Ishikawa (cell line): ENCODE measurements at regions not wholly inside any gene's neighbourhood (a gene's known extent, or its start where the extent isn't known, plus 50 kb on each side); places are given as distances from the start of the nearest gene placed in this dataset.

Experiments used
- CEBPB ChIP-seq: IDR thresholded peaks from 2 replicates; pipeline ENCODE4 v1.6.1; 2012
- CREB1 ChIP-seq: IDR thresholded peaks from 2 replicates; pipeline ENCODE4 v1.6.1; 2012; ENCODE audit warnings: low read depth
- EGR1 ChIP-seq: IDR thresholded peaks from 2 replicates; pipeline ENCODE4 v1.6.1; 2012
- EP300 ChIP-seq: IDR thresholded peaks from 2 replicates; pipeline ENCODE4 v1.6.1; 2012; ENCODE audit warnings: borderline replicate concordance
- FOXM1 ChIP-seq: IDR thresholded peaks from 2 replicates; pipeline ENCODE4 v1.6.1; 2012; ENCODE audit warnings: low read depth, borderline replicate concordance
- NFIC ChIP-seq: IDR thresholded peaks from 2 replicates; pipeline ENCODE4 v1.6.1; 2012
- RAD21 ChIP-seq: IDR thresholded peaks from 2 replicates; pipeline ENCODE4 v1.6.1; 2012; ENCODE audit warnings: low read depth
- TAF1 ChIP-seq: IDR thresholded peaks from 2 replicates; pipeline ENCODE4 v1.6.1; 2012; ENCODE audit warnings: low read depth, mild to moderate bottlenecking
- TCF12 ChIP-seq: IDR thresholded peaks from 2 replicates; pipeline ENCODE4 v1.6.1; 2012; ENCODE audit warnings: low read depth
- TEAD4 ChIP-seq: IDR thresholded peaks from 2 replicates; pipeline ENCODE4 v1.6.1; 2012
- YY1 ChIP-seq: IDR thresholded peaks from 2 replicates; pipeline ENCODE4 v1.6.1; 2012; ENCODE audit warnings: low read depth
- ZBTB7A ChIP-seq: IDR thresholded peaks from 2 replicates; pipeline ENCODE4 v1.6.1; 2012; ENCODE audit warnings: low read depth
- TF ChIP-seq, protein P1 (sequence below): IDR thresholded peaks from 2 replicates; pipeline ENCODE4 v1.6.1; 2012
- TF ChIP-seq, protein P2 (sequence below): IDR thresholded peaks from 2 replicates; pipeline ENCODE4 v1.6.1; 2012
- TF ChIP-seq, protein P3 (sequence below): IDR thresholded peaks from 2 replicates; pipeline ENCODE4 v1.6.1; 2012; ENCODE audit warnings: low read depth, mild to moderate bottlenecking

- TF ChIP-seq, protein P1, sequence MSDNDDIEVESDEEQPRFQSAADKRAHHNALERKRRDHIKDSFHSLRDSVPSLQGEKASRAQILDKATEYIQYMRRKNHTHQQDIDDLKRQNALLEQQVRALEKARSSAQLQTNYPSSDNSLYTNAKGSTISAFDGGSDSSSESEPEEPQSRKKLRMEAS = no peak
- TF ChIP-seq TCF12 (no peak), TEAD4 (no peak), CEBPB (no peak), ZBTB7A (no peak), EGR1 (no peak), YY1 (no peak), CREB1 (no peak), TAF1 (no peak), RAD21 (no peak)
- TF ChIP-seq, protein P2, sequence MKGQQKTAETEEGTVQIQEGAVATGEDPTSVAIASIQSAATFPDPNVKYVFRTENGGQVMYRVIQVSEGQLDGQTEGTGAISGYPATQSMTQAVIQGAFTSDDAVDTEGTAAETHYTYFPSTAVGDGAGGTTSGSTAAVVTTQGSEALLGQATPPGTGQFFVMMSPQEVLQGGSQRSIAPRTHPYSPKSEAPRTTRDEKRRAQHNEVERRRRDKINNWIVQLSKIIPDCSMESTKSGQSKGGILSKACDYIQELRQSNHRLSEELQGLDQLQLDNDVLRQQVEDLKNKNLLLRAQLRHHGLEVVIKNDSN = no peak
- TF ChIP-seq, protein P3, sequence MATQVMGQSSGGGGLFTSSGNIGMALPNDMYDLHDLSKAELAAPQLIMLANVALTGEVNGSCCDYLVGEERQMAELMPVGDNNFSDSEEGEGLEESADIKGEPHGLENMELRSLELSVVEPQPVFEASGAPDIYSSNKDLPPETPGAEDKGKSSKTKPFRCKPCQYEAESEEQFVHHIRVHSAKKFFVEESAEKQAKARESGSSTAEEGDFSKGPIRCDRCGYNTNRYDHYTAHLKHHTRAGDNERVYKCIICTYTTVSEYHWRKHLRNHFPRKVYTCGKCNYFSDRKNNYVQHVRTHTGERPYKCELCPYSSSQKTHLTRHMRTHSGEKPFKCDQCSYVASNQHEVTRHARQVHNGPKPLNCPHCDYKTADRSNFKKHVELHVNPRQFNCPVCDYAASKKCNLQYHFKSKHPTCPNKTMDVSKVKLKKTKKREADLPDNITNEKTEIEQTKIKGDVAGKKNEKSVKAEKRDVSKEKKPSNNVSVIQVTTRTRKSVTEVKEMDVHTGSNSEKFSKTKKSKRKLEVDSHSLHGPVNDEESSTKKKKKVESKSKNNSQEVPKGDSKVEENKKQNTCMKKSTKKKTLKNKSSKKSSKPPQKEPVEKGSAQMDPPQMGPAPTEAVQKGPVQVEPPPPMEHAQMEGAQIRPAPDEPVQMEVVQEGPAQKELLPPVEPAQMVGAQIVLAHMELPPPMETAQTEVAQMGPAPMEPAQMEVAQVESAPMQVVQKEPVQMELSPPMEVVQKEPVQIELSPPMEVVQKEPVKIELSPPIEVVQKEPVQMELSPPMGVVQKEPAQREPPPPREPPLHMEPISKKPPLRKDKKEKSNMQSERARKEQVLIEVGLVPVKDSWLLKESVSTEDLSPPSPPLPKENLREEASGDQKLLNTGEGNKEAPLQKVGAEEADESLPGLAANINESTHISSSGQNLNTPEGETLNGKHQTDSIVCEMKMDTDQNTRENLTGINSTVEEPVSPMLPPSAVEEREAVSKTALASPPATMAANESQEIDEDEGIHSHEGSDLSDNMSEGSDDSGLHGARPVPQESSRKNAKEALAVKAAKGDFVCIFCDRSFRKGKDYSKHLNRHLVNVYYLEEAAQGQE = no peak
Observed at GRCh38 chr2:60385648-60386047, 167.8 kb downstream of the BCL11A start.

DNA sequence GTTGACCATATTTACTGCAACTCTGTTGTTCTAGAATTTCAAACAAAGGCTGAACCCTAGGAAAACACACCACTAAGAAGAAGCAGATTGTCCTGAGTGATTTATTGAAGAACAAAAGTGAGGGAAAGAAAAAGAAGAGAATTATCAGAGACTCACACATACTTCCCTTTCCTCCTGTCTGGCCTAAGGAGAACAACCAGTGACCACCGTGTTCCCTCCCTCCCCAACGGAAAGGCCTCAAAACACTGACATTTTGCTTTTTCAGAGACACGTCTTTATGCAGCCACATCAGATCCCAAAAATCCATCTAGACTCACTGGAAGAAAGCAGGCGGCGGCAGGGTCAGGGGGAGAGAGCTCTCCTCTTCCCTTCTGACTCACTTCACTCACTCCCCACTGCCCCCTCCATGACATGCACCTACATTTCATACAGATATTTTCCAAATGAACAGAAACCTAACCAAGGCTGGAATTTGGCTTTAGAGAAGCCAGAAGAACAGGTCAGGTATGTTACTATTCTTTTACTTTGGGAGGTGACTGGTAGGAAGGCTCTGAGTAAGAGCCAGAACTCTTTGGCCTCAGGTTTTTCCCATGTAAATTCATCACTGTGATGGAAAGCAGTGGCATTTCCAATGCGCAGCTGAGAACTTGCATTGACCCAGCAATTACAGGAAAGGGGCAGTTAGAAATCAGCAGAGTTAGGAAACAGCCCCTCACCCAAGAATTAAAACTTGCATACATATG, 169.9 kb downstream of the BCL11A start:
- TF ChIP-seq TAF1 (no peak), CEBPB (no peak), EP300 (no peak), NFIC (no peak), ZBTB7A (no peak), RAD21 (no peak)
- TF ChIP-seq, protein P3 = no peak
- TF ChIP-seq, protein P1 = no peak

- TF ChIP-seq FOXM1 (no peak), CREB1 (no peak), CEBPB (no peak), RAD21 (no peak), TAF1 (no peak), YY1 (no peak), EGR1 (no peak), ZBTB7A (no peak), TCF12 (no peak), TEAD4 (no peak), NFIC (no peak), EP300 (no peak)
- TF ChIP-seq, protein P2 = no peak
- TF ChIP-seq, protein P1 = no peak
- TF ChIP-seq, protein P3 = no peak
Observed at GRCh38 chr2:60380411-60380810, 173.0 kb downstream of the BCL11A start.

- TF ChIP-seq EP300 = no peak
- no peak for TF ChIP-seq NFIC
- TF ChIP-seq, protein P3 = no peak
- TF ChIP-seq, protein P2 = no peak
- no peak for TF ChIP-seq CREB1
- TF ChIP-seq ZBTB7A = no peak
- no peak for TF ChIP-seq TCF12
- no peak for TF ChIP-seq TAF1
- no peak for TF ChIP-seq FOXM1
- no peak for TF ChIP-seq RAD21
Observed at GRCh38 chr2:60379684-60380083, 173.8 kb downstream of the BCL11A start.
